ENCODE measurements at regions not wholly inside any gene's neighbourhood (a gene's known extent, or its start where the extent isn't known, plus 50 kb on each side); places are given as distances from the start of the nearest gene placed in this dataset.
"Not testable (repeated sequence)": the region's sequence is repeated elsewhere in the genome, so short reads cannot be mapped to it uniquely, and the experiment has no call there.

GRCh38 chr2:235432741-235433520 lies 60.9 kb upstream of the AGAP1 start:
- ATAC-seq: no peak
- no peak for DNase-seq (ENCODE audit: low spot score)

GRCh38 chr2:235433860-235434259 lies 60.0 kb upstream of the AGAP1 start:
- peak; percentile 74 for DNase-seq (ENCODE audit: low spot score)

GRCh38 chr2:235439959-235440662 lies 53.7 kb upstream of the AGAP1 start:
- ATAC-seq (no peak), DNase-seq (ENCODE audit: low spot score) (no peak)

More at GRCh38 chr2:235433860-235434259, 60.0 kb upstream of the AGAP1 start:
- ATAC-seq: peak; percentile 91

- ATAC-seq; DNase-seq (ENCODE audit: low spot score): not testable (repeated sequence)
Observed at GRCh38 chr2:235443580-235443979, 50.3 kb upstream of the AGAP1 start.
